NK-92 treated with Interleukin-12 subunit alpha and Interleukin-12 subunit beta, amount 100 ng/mL, for 24 hours (cell line): ENCODE measurements at regions not wholly inside any gene's neighbourhood (a gene's known extent, or its start where the extent isn't known, plus 50 kb on each side); places are given as distances from the start of the nearest gene placed in this dataset.

Source experiments
- DNase-seq: peaks from one replicate; lab custom pipeline; 2025; lab: John Stamatoyannopoulos, UW

GRCh38 chr16:8271344-8271743 is 319.0 kb downstream of the TMEM114 start:
- no peak for DNase-seq

- DNase-seq = no peak
Observed at GRCh38 chr16:8262299-8262698, 328.0 kb downstream of the TMEM114 start.

- DNase-seq = no peak
Observed at GRCh38 chr16:8260140-8260539, 330.2 kb downstream of the TMEM114 start.

- DNase-seq = no peak
Observed at GRCh38 chr16:8258523-8258922, 331.8 kb downstream of the TMEM114 start.

GRCh38 chr16:8257561-8257960 is 332.8 kb downstream of the TMEM114 start:
- DNase-seq = no peak

- no peak for DNase-seq
Observed at GRCh38 chr16:8254405-8254804, 335.9 kb downstream of the TMEM114 start.

- DNase-seq = no peak
Observed at GRCh38 chr16:8253718-8254117, 336.6 kb downstream of the TMEM114 start.

- no peak for DNase-seq
Observed at GRCh38 chr16:8251727-8252126, 338.6 kb downstream of the TMEM114 start.

GRCh38 chr16:8251298-8251697 is 339.0 kb downstream of the TMEM114 start:
- DNase-seq = no peak

GRCh38 chr16:8247993-8248392 is 342.3 kb downstream of the TMEM114 start:
- DNase-seq = no peak

- no peak for DNase-seq
Observed at GRCh38 chr16:8243981-8244380, 346.3 kb downstream of the TMEM114 start.

GRCh38 chr16:8241408-8241807 is 348.9 kb downstream of the TMEM114 start:
- no peak for DNase-seq

GRCh38 chr16:8239443-8239842 is 350.9 kb downstream of the TMEM114 start:
- no peak for DNase-seq

GRCh38 chr16:8237452-8237851 is 352.9 kb downstream of the TMEM114 start:
- no peak for DNase-seq

GRCh38 chr16:8236816-8237215 is 353.5 kb downstream of the TMEM114 start:
- no peak for DNase-seq

- no peak for DNase-seq
Observed at GRCh38 chr16:8230497-8230896, 359.8 kb downstream of the TMEM114 start.

- no peak for DNase-seq
Observed at GRCh38 chr16:8229011-8229520, 361.2 kb downstream of the TMEM114 start.

GRCh38 chr16:8217201-8217600 is 373.1 kb downstream of the TMEM114 start:
- DNase-seq = no peak

- DNase-seq = no peak
Observed at GRCh38 chr16:8204769-8205168, 385.5 kb downstream of the TMEM114 start.

GRCh38 chr16:8204096-8204495 is 386.2 kb downstream of the TMEM114 start:
- DNase-seq = no peak

GRCh38 chr16:8203101-8203500 is 387.2 kb downstream of the TMEM114 start:
- DNase-seq = no peak

GRCh38 chr16:8200839-8201238 is 389.5 kb downstream of the TMEM114 start:
- no peak for DNase-seq

- DNase-seq = no peak
Observed at GRCh38 chr16:8199390-8199789, 390.9 kb downstream of the TMEM114 start.

GRCh38 chr16:8194794-8195193 is 395.5 kb downstream of the TMEM114 start:
- DNase-seq = no peak

GRCh38 chr16:8188841-8189240 is 401.5 kb downstream of the TMEM114 start:
- DNase-seq = no peak
